HepG2 (cell line): ENCODE measurements at regions not wholly inside any gene's neighbourhood (a gene's known extent, or its start where the extent isn't known, plus 50 kb on each side); places are given as distances from the start of the nearest gene placed in this dataset.

Experiments
- BRCA1 ChIP-seq: sonication (generic); formaldehyde crosslinking; IDR thresholded peaks from 2 replicates; pipeline ENCODE4 v1.4.0; 2020; ENCODE audit warnings: missing genetic modification reagents
- HOXA7 ChIP-seq: sonication (generic); formaldehyde crosslinking; IDR thresholded peaks from 2 replicates; pipeline ENCODE4 v1.8.1; 2022; ENCODE audit warnings: mild to moderate bottlenecking, missing genetic modification reagents, moderate library complexity
- ZC3H13 ChIP-seq: sonication (generic); formaldehyde crosslinking; IDR thresholded peaks from 2 replicates; pipeline ENCODE4 v1.8.1; 2023; ENCODE audit warnings: mild to moderate bottlenecking, missing genetic modification reagents, moderate library complexity
- ZFP36 ChIP-seq: fragments of 150-350 bp; IDR thresholded peaks from 2 replicates; pipeline ENCODE4 v1.6.1; 2018; ENCODE audit warnings: borderline replicate concordance, low read length, low read depth; ENCODE audit not compliant: partially characterized antibody
- TF ChIP-seq, protein P1 (sequence below): sonication (generic); formaldehyde crosslinking; IDR thresholded peaks from 2 replicates; pipeline ENCODE4 v1.4.0; 2020; ENCODE audit warnings: missing genetic modification reagents, mild to moderate bottlenecking, borderline replicate concordance

GRCh38 chr4:84151574-84151973 is 347.5 kb downstream of the NKX6-1 start:
- no peak for TF ChIP-seq ZC3H13 (CRISPR knock-in tag)
- TF ChIP-seq BRCA1 (CRISPR knock-in tag): no peak
- TF ChIP-seq HOXA7 (CRISPR knock-in tag): no peak
- no peak for TF ChIP-seq ZFP36
- TF ChIP-seq, protein P1, sequence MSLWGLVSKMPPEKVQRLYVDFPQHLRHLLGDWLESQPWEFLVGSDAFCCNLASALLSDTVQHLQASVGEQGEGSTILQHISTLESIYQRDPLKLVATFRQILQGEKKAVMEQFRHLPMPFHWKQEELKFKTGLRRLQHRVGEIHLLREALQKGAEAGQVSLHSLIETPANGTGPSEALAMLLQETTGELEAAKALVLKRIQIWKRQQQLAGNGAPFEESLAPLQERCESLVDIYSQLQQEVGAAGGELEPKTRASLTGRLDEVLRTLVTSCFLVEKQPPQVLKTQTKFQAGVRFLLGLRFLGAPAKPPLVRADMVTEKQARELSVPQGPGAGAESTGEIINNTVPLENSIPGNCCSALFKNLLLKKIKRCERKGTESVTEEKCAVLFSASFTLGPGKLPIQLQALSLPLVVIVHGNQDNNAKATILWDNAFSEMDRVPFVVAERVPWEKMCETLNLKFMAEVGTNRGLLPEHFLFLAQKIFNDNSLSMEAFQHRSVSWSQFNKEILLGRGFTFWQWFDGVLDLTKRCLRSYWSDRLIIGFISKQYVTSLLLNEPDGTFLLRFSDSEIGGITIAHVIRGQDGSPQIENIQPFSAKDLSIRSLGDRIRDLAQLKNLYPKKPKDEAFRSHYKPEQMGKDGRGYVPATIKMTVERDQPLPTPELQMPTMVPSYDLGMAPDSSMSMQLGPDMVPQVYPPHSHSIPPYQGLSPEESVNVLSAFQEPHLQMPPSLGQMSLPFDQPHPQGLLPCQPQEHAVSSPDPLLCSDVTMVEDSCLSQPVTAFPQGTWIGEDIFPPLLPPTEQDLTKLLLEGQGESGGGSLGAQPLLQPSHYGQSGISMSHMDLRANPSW: no peak
